Activated CD4-positive, alpha-beta memory T cell treated with anti-CD3 and anti-CD28 coated beads for 36 hours (primary cell): ENCODE measurements at regions not wholly inside any gene's neighbourhood (a gene's known extent, or its start where the extent isn't known, plus 50 kb on each side); places are given as distances from the start of the nearest gene placed in this dataset.
A peak's percentile ranks its signal among the peaks of the same experiment; 100 is the strongest.

Experiments
- CTCF ChIA-PET: fragments of 350-600 bp; sonication (Branson Sonifier 250); formaldehyde crosslinking; loops from one replicate; lab custom pipeline; 2021; ENCODE audit warnings: antibody characterized with exemption, inconsistent platforms; lab: Charles Lee
- POLR2A ChIA-PET: fragments of 350-600 bp; sonication (Branson Sonifier 250); formaldehyde crosslinking; loops from one replicate; lab custom pipeline; 2021; ENCODE audit warnings: antibody characterized with exemption; lab: Charles Lee
- DNase-seq: peaks from one replicate; pipeline ENCODE4 v3.0.0-alpha.2; 2020
- H3K27ac Mint-ChIP-seq: one replicate; pipeline ENCODE4 v1.8.0; 2021; ENCODE audit warnings: mixed read lengths
- H3K27me3 Mint-ChIP-seq: one replicate; pipeline ENCODE4 v1.8.0; 2021; ENCODE audit warnings: mixed read lengths
- H3K36me3 Mint-ChIP-seq: one replicate; pipeline ENCODE4 v1.8.0; 2021; ENCODE audit warnings: mixed read lengths
- H3K4me1 Mint-ChIP-seq: one replicate; pipeline ENCODE4 v1.8.0; 2021; ENCODE audit warnings: low read depth, mixed read lengths
- H3K4me3 Mint-ChIP-seq: one replicate; pipeline ENCODE4 v1.8.0; 2021; ENCODE audit warnings: mild to moderate bottlenecking, mixed read lengths
- H3K9me3 Mint-ChIP-seq: one replicate; pipeline ENCODE4 v1.8.0; 2021; ENCODE audit warnings: mixed read lengths
- intact Hi-C: fragments of 100-400 bp; cut with micrococcal nuclease; formaldehyde crosslinking; loops from one replicate; pipeline ENCODE4 v1.15.1; 2023

DNA sequence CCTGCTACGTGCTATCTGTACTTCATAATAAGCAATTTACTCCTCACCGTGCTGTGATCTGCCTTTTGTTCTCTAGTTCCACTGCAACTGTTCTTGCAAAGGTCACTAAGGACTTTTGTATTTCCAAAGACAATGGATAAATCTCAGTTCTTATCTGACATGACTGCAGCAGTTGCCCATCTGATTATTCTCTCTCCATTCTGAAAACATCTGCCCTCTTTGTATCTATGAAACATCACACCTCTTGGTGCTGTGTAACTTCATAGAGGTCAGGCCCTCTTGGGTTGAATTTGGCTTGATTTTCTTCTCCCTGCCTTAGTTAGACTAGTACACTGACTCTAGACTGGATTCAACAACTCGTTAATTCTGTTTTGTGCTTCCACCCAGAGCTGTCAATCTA, 319.6 kb downstream of the BTG1 start:
- H3K36me3 Mint-ChIP-seq: peaks cover 1% of the 10 kb centered on the region
- H3K27me3 Mint-ChIP-seq: no peaks in the 10 kb centered on the region
- no peaks in the 10 kb centered on the region for H3K4me1 Mint-ChIP-seq
- POLR2A ChIA-PET: no interaction called here
- H3K9me3 Mint-ChIP-seq: no peaks in the 10 kb centered on the region
- no peak overlapping the region for H3K27ac Mint-ChIP-seq
- DNase-seq: no peak
- CTCF ChIA-PET: interaction anchor here (5.1 kb wide), 1 partner anchor 14 kb away, joined by 29 read pairs; no protein-coding TSS in a partner anchor
- intact Hi-C loops: no loop called here
- no peak overlapping the region for H3K4me3 Mint-ChIP-seq

DNA sequence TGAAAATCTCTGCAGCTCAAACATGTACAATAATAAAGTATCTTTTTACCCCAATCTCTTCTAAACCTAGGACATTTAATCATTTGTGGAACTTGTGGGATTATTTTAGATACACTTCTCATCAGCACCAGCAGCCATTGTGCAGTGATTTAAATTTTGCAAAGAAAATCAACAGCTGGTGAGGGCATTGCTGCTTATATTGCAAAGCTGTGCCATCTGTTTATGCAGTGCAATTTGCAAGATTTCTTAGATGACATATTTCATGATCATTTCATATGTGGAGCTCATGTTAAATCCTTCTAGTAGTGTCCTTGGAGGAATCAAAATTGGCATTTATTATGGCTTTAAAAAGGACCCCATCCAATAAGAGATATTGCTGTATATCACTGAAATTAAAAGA, 320.7 kb downstream of the BTG1 start:
- peaks cover 1% of the 10 kb centered on the region for H3K36me3 Mint-ChIP-seq
- ChIA-PET POLR2A (no interaction called here), CTCF (interaction anchor here (1.8 kb wide), 1 partner anchor 13 kb away, joined by 11 read pairs; no protein-coding TSS in a partner anchor)

DNA sequence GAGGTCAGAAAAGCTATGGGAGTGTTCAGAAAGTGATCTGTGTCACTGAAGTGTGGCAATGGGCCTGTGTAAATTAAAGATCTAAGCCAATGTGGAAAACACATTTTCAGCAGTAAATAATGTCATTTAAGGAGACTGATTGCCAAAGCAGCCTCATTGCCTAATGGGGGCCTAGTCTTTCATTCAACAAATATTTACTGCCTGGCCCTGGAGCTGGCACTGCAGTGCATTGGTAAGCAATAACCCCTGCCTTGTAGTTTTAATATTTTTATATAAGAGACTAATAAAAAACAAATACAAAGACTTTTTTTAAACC, 326.6 kb downstream of the BTG1 start:
- no peaks in the 10 kb centered on the region for H3K27me3 Mint-ChIP-seq
- DNase-seq: no peak
- intact Hi-C loops: loop anchor here (10.0 kb wide), 1 partner anchor 136 kb away; no protein-coding TSS in a partner anchor
- peaks cover 6% of the 10 kb centered on the region for H3K9me3 Mint-ChIP-seq
- POLR2A ChIA-PET: no interaction called here
- peaks cover 1% of the 10 kb centered on the region for H3K36me3 Mint-ChIP-seq
- H3K4me1 Mint-ChIP-seq: no peaks in the 10 kb centered on the region
- H3K27ac Mint-ChIP-seq: no peak overlapping the region
- no peak overlapping the region for H3K4me3 Mint-ChIP-seq
- CTCF ChIA-PET: interaction anchor here (2.7 kb wide), 1 partner anchor 8 kb away, joined by 27 read pairs; no protein-coding TSS in a partner anchor

More for the DNA sequence above, 320.7 kb downstream of the BTG1 start:
- no peak for DNase-seq
- Mint-ChIP-seq H3K27ac (no peak overlapping the region), H3K9me3 (peaks cover 4% of the 10 kb centered on the region), H3K27me3 (no peaks in the 10 kb centered on the region), H3K4me3 (no peak overlapping the region), H3K4me1 (no peaks in the 10 kb centered on the region)
- intact Hi-C loops: no loop called here

DNA sequence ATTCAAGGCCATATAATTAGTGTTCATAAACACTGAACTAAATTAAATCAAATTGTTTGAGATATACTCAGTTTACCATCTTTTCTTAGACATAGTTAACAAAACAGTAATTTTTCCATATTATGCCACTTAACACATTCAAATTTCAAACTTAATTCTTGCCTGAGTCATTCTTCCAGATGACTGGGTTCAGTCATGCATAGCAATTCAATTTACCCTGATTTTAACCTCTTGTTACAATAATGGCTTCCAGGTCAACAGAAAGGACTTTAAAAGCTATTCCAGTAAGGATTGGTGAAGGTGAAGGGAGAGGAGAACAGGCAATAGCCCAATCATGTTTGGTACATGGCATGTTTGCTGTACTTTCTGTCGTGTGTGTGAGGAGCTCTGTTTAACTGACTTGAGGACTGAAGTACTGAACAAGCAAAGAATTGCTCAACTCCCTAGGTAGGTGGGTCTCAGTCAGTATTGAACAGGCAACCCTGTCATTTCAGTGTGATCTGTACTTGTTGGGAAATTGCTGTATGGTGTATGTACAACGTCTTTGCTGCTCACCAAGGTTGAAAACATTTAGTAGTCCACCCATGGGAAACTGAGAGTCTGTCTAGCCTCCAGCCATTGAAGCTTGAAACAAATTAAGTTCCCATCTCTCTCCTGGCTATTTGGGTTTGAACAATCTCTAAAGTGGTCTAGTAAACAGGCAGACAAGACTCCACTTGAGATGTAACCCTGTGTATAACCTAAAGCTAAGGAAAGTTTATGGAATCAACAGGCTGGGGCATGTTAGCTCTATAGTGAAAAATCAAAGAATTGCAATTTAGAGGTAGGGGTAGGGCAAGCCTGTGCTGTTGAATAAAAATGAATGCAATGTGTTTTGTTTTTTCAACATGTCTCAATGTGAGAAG, 327.2 kb downstream of the BTG1 start:
- intact Hi-C loops: loop anchor here (10.0 kb wide), 1 partner anchor 136 kb away; no protein-coding TSS in a partner anchor
- Mint-ChIP-seq H3K27me3 (no peaks in the 10 kb centered on the region), H3K27ac (no peak overlapping the region), H3K36me3 (peaks cover 1% of the 10 kb centered on the region), H3K9me3 (peaks cover 6% of the 10 kb centered on the region), H3K4me3 (no peak overlapping the region), H3K4me1 (peaks cover 4% of the 10 kb centered on the region)
- POLR2A ChIA-PET: interaction anchor here (0.6 kb wide), 1 partner anchor 34 kb away, joined by 3 read pairs; no protein-coding TSS in a partner anchor
- CTCF ChIA-PET: no interaction called here
- no peak for DNase-seq

DNA sequence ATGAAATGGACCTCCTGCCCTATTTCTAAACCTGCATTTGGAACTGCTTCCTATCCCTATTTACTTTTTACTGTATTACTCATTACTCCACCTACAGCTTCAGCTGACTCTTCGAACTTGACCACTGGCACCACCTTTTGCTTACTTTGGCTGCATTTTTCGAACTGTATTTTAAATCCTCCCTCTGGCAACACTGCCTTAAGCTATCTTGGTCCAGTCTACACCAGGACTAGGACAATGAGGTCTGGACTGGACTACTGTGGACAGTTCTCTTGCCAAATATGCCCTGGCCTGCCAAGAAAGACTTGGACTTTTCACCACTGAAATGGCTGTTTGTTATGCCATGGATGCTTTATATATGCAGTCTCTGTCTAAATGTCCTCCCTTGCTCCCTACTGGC, 328.1 kb downstream of the BTG1 start:
- DNase-seq: no peak
- Mint-ChIP-seq H3K27ac (no peak overlapping the region), H3K4me1 (peaks cover 4% of the 10 kb centered on the region), H3K27me3 (no peaks in the 10 kb centered on the region), H3K4me3 (no peak overlapping the region), H3K36me3 (peaks cover 1% of the 10 kb centered on the region), H3K9me3 (peaks cover 6% of the 10 kb centered on the region)
- ChIA-PET CTCF (no interaction called here), POLR2A (no interaction called here)
- intact Hi-C loops: loop anchor here (10.0 kb wide), 1 partner anchor 137 kb away; no protein-coding TSS in a partner anchor

DNA sequence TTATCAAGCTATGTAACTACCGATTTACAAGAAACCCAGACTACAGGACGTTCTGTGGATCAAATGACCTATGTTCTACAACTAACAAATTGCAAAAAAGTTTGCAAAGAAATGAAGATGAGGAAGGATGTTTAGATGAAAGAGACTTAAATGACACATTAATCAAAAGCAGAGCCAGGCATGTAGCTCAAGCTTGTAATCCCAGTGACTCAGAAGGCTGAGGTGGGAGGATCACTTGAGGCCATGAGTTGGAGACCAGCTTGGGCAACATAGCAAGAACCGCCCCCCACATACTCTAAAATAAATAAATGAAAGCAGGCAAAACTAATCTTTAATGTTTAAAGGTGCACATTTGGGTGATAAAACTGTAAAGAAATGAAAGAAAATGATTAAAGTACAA, 331.9 kb downstream of the BTG1 start:
- Mint-ChIP-seq H3K27me3 (no peaks in the 10 kb centered on the region), H3K9me3 (peaks cover 19% of the 10 kb centered on the region), H3K27ac (no peak overlapping the region), H3K36me3 (peaks cover 7% of the 10 kb centered on the region), H3K4me1 (peaks cover 20% of the 10 kb centered on the region), H3K4me3 (no peak overlapping the region)
- ChIA-PET CTCF (interaction anchor here (0.6 to 1.0 kb wide), 4 partner anchors 226 to 440 kb away, joined by 3 to 4 read pairs (median 3); no protein-coding TSS in a partner anchor), POLR2A (no interaction called here)
- DNase-seq: no peak
- intact Hi-C loops: loop anchor here (5.0 to 10.0 kb wide), 3 partner anchors 141 to 759 kb away; no protein-coding TSS in a partner anchor

DNA sequence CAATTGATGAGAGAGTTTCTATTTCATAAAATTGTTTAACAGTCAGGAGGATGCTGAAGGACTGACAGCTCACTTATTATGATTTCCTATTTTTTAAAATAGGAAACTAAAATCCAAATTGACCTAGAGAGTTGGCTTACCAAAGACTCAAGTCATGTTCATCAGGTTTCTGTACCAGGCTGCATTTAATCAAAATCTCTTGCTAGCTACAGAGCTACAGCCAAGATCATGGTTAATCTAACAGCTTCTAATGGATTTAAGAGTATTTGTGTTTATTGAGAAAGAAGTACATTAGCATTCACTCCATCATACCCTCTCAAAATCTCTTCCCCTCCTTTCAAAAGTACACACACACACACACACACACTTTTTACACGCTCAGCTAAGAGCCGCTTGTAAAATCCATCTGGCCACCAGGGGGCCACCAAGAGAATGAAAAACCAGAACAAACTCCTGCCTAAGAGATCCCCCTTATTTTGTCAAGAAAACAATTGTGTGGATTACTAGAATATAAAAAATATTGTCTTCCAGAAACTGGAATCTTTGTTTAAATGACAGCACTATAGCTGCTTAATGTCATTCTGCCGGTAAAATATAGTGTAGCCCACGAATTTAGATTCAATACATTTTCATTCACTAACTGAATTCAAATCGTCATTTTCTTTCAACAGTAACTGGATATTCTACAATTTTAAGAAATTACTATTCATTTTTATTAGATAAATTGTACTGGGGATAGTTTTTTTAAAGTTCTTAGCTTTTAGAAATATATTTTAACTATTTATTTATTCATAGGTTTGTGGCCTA, 334.0 kb downstream of the BTG1 start:
- intact Hi-C loops: loop anchor here (1.0 to 10.0 kb wide), 6 partner anchors 33 to 761 kb away; no protein-coding TSS in a partner anchor
- DNase-seq: peak; percentile 80
- H3K4me3 Mint-ChIP-seq: no peak overlapping the region
- H3K36me3 Mint-ChIP-seq: peaks cover 11% of the 10 kb centered on the region
- ChIA-PET POLR2A (interaction anchor here (1.1 to 2.7 kb wide), 2 partner anchors 332 to 334 kb away, joined by 4 to 9 read pairs; partner anchors contain the start of gene BTG1), CTCF (interaction anchor here (0.5 to 4.1 kb wide), 77 partner anchors 9 to 759 kb away, joined by 3 to 31 read pairs (median 4); partner anchors contain the start of gene BTG1)
- peaks cover 27% of the 10 kb centered on the region for H3K9me3 Mint-ChIP-seq
- peaks cover 20% of the 10 kb centered on the region for H3K4me1 Mint-ChIP-seq
- no peaks in the 10 kb centered on the region for H3K27me3 Mint-ChIP-seq
- no peak overlapping the region for H3K27ac Mint-ChIP-seq

DNA sequence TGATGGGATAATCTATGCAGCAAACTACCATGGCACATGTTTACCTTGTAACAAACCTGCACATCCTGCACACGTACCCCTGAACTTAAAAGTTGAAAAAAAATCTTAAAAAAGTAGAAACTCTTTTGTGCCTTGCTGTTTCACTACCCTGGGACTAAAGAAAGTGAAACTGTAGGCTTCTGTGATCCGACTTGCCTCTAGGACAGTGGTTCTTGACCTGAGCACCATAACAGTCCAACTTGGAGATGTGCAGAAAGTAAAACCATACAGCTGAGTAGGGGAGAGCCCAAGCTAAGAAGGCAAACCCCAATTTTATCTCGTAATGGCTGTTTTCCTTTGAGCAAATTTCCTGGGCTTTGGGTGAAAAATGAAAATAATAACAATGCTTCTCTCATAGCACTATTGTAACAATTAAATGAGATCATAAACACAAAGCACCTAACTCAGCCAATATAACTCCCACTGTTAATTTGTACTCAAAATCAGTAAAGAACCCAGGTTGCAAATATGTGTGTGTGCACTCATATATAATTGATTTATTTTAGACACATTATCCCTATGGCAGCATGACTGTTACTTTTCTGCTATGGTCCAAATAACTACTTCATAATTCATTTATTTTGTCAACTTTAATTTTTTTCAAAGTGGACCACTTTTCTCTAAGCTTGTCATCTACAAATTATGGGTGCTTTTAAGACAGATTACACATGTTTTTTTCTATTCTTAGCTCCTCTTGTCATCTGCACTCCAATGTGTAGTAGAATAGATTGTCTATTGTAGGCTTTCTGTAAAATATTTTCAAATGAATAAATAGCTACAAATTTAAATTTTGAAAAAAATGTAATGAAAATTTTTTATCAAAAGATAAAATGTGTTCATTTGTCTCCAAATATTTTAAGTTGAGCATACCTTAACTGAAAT, 334.9 kb downstream of the BTG1 start:
- H3K27ac Mint-ChIP-seq: no peak overlapping the region
- peaks cover 35% of the 10 kb centered on the region for H3K9me3 Mint-ChIP-seq
- no peak overlapping the region for H3K4me3 Mint-ChIP-seq
- no peak for DNase-seq
- POLR2A ChIA-PET: interaction anchor here (1.1 to 2.7 kb wide), 2 partner anchors 333 to 335 kb away, joined by 4 to 9 read pairs; partner anchors contain the start of gene BTG1
- intact Hi-C loops: loop anchor here (1.0 to 10.0 kb wide), 6 partner anchors 32 to 762 kb away; no protein-coding TSS in a partner anchor
- CTCF ChIA-PET: interaction anchor here (0.7 to 4.1 kb wide), 66 partner anchors 9 to 760 kb away, joined by 3 to 31 read pairs (median 4); partner anchors contain the start of gene BTG1
- H3K4me1 Mint-ChIP-seq: peaks cover 20% of the 10 kb centered on the region
- no peaks in the 10 kb centered on the region for H3K27me3 Mint-ChIP-seq
- peaks cover 19% of the 10 kb centered on the region for H3K36me3 Mint-ChIP-seq

DNA sequence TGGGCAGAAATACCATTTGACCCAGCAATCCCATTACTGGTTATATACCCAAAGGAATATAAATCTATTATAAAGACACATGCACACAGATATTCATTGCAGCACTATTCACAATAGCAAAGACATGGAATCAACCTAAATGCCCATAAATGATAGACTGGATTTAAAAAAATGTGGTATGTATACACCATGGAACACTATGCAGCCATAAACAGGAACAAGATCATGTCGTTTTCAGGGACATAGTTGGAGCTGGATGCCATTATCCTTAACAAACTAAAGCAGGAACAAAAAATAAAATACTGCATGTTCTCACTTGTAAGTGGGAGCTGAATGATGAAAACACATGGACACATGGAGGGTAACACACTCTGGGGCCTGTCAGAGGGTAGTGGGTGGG, 335.6 kb downstream of the BTG1 start:
- no peak for DNase-seq
- POLR2A ChIA-PET: no interaction called here
- intact Hi-C loops: loop anchor here (2.0 to 10.0 kb wide), 5 partner anchors 31 to 762 kb away; no protein-coding TSS in a partner anchor
- Mint-ChIP-seq H3K9me3 (peaks cover 42% of the 10 kb centered on the region), H3K27me3 (no peaks in the 10 kb centered on the region), H3K4me3 (no peak overlapping the region), H3K36me3 (peaks cover 21% of the 10 kb centered on the region), H3K4me1 (peaks cover 20% of the 10 kb centered on the region), H3K27ac (no peak overlapping the region)
- CTCF ChIA-PET: interaction anchor here (1.1 to 4.1 kb wide), 4 partner anchors 9 to 334 kb away, joined by 3 to 31 read pairs (median 22); no protein-coding TSS in a partner anchor

DNA sequence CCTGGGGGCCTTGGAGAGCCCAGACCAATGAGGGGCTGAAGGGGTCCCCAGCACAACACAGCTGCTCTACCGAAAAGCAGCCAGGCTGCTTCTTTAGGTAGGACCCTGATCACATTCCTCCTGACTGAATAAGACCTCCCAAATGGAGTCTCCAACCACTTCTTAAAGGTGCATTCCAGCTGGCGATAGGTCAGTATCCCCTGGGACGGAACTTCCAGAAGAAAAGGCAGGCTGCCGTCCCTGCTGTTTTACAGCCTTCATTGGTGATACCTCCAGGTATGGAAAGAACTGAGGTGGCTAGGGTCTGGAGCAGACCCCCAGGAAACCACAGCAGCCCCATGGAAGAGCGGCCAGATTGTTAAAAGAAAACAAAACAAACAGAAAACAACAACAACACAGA, 340.6 kb downstream of the BTG1 start:
- intact Hi-C loops: no loop called here
- Mint-ChIP-seq H3K4me1 (peaks cover 5% of the 10 kb centered on the region), H3K9me3 (peaks cover 34% of the 10 kb centered on the region), H3K36me3 (peaks cover 15% of the 10 kb centered on the region), H3K27ac (no peak overlapping the region), H3K4me3 (no peak overlapping the region), H3K27me3 (no peaks in the 10 kb centered on the region)
- ChIA-PET POLR2A (no interaction called here), CTCF (no interaction called here)
- DNase-seq: no peak

DNA sequence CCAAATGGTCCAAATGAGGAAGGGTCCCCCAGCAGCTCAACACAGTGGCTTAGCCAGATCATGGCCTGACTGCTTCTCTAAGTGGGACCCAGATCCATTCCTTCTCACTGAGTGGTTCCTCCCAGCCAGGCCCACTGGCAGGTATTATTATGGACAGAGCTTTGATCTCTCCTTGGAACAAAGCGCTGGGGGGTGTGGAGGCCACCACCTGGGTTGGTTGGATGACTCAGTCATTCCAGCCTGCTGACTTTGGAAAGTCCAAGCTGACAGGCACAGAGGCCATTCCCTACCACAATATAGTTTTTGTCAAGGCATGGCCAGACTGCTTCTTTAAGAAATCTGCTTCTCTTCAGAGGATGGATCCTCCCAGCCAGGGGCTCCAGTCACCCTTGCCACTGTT, 341.1 kb downstream of the BTG1 start:
- POLR2A ChIA-PET: interaction anchor here (0.6 kb wide), 1 partner anchor 207 kb away, joined by 4 read pairs; no protein-coding TSS in a partner anchor
- intact Hi-C loops: no loop called here
- H3K27ac Mint-ChIP-seq: no peak overlapping the region
- CTCF ChIA-PET: no interaction called here
- no peaks in the 10 kb centered on the region for H3K27me3 Mint-ChIP-seq
- peaks cover 3% of the 10 kb centered on the region for H3K4me1 Mint-ChIP-seq
- peaks cover 14% of the 10 kb centered on the region for H3K36me3 Mint-ChIP-seq
- H3K4me3 Mint-ChIP-seq: no peak overlapping the region
- DNase-seq: no peak
- peaks cover 31% of the 10 kb centered on the region for H3K9me3 Mint-ChIP-seq
